ENCODE measurements at regions not wholly inside any gene's neighbourhood (a gene's known extent, or its start where the extent isn't known, plus 50 kb on each side); places are given as distances from the start of the nearest gene placed in this dataset.

- no peak for TF ChIP-seq CTCF (IDR thresholded peaks at IDR 0.05; ENCODE audit: low read depth, low read length, missing control alignments)
- no peak for DNase-seq (ENCODE audit: extremely low read depth, low read depth)
- H3K4me3 ChIP-seq (replicated peaks; ENCODE audit: low read depth, low read length): no peak overlapping the region
Observed at GRCh38 chr4:157803845-157804521, 368.8 kb downstream of the GASK1B start.

GRCh38 chr4:157803421-157803820 lies 369.4 kb downstream of the GASK1B start:
- DNase-seq (ENCODE audit: extremely low read depth, low read depth): no peak
- no peak overlapping the region for H3K4me3 ChIP-seq (replicated peaks; ENCODE audit: low read depth, low read length)
- no peak for TF ChIP-seq CTCF (IDR thresholded peaks at IDR 0.05; ENCODE audit: low read depth, low read length, missing control alignments)

- no peak for DNase-seq (ENCODE audit: extremely low read depth, low read depth)
- H3K4me3 ChIP-seq (replicated peaks; ENCODE audit: low read depth, low read length): no peak overlapping the region
- TF ChIP-seq CTCF (IDR thresholded peaks at IDR 0.05; ENCODE audit: low read depth, low read length, missing control alignments): no peak
Observed at GRCh38 chr4:157795495-157795894, 377.3 kb downstream of the GASK1B start.

GRCh38 chr4:157792716-157793115 lies 380.1 kb downstream of the GASK1B start:
- no peak overlapping the region for H3K4me3 ChIP-seq (replicated peaks; ENCODE audit: low read depth, low read length)
- no peak for DNase-seq (ENCODE audit: extremely low read depth, low read depth)
- TF ChIP-seq CTCF (IDR thresholded peaks at IDR 0.05; ENCODE audit: low read depth, low read length, missing control alignments): no peak

GRCh38 chr4:157791236-157791635 lies 381.6 kb downstream of the GASK1B start:
- no peak for DNase-seq (ENCODE audit: extremely low read depth, low read depth)
- no peak for TF ChIP-seq CTCF (IDR thresholded peaks at IDR 0.05; ENCODE audit: low read depth, low read length, missing control alignments)
- no peak overlapping the region for H3K4me3 ChIP-seq (replicated peaks; ENCODE audit: low read depth, low read length)

GRCh38 chr4:157787618-157788017 lies 385.2 kb downstream of the GASK1B start:
- DNase-seq (ENCODE audit: extremely low read depth, low read depth): no peak
- no peak overlapping the region for H3K4me3 ChIP-seq (replicated peaks; ENCODE audit: low read depth, low read length)
- TF ChIP-seq CTCF (IDR thresholded peaks at IDR 0.05; ENCODE audit: low read depth, low read length, missing control alignments): no peak

GRCh38 chr4:157781361-157781760 lies 391.5 kb downstream of the GASK1B start:
- H3K4me3 ChIP-seq (replicated peaks; ENCODE audit: low read depth, low read length): no peak overlapping the region
- TF ChIP-seq CTCF (IDR thresholded peaks at IDR 0.05; ENCODE audit: low read depth, low read length, missing control alignments): no peak
- DNase-seq (ENCODE audit: extremely low read depth, low read depth): no peak

All from HFF-Myc (cell line).